GM18873 (cell line): ENCODE measurements at regions not wholly inside any gene's neighbourhood (a gene's known extent, or its start where the extent isn't known, plus 50 kb on each side); places are given as distances from the start of the nearest gene placed in this dataset.

Experiments
- ATAC-seq: cut with Tn5 transposase; IDR thresholded peaks from one replicate; pipeline ENCODE4 v1.9.1; 2021; ENCODE audit warnings: mild to moderate bottlenecking, moderate library complexity, moderate number of reproducible peaks; ENCODE audit not compliant: unreplicated experiment, low FRiP score

GRCh38 chr3:57009802-57010201 lies 50.7 kb upstream of the SPATA12 start:
- no peak for ATAC-seq

DNA sequence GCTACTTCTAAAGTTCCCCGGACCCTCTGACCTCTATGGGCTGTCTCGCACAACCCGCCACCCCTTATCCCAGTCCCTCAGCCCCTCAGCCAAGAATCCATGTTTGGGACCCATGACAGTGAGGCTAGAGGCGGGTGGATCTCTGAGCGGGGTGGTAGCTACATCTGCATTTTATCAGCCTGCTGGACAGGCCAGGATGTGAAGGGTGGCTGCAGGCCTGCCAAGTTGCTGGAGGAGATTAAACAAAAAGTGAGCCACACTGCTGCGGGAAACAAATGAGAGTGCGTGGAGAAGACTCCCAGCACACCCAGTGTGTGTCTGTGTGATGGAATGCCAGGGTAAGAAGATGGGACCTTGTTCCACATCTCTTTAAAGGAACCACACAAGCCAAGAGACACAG lies 51.1 kb upstream of the SPATA12 start:
- ATAC-seq, result no peak

DNA sequence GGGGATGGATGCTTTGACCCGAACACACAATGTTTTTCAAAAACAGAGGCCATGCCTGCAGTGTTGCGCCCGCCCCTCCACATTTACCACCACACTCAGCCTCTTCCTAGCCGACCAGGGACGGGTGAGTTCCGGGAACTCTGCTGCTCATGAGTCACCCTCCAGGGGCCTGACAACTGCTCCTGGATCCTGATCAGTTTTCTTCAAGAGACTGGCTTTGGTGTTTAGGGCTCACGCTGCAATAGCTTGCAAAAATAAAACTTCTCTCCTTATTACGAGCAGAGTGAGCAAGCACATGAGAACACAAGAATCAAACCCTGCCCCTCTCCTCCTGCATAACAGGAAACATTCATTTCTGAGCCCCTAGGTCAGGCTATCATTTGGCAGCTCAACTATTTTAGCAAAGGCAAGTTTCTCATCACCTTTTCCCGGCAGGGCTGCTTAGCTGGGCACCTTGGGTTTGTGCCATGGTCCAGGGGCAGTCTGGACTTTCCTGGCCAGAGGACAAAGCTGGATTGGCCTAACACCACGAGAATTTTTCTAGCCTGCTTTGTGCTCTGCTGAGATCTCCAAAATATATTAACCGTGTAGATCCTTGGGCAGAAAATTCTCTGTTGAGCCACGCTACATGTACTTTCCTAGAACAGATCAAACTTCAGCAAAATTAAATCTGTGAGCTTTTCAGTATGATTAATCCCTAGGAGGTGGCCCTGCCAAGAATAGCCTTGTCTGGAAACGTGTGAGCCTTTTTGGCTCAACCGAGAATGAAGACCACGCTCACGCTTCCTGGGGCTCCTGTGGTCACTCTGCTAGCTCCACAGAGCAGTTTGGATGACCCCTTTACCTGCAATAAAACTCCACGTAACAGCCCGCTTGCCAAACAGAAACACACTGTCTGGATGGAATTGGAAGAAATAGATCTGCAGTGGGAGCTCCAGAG lies 52.7 kb upstream of the SPATA12 start:
- ATAC-seq, result no peak

GRCh38 chr3:57006949-57007419 lies 53.5 kb upstream of the SPATA12 start:
- no peak for ATAC-seq

DNA sequence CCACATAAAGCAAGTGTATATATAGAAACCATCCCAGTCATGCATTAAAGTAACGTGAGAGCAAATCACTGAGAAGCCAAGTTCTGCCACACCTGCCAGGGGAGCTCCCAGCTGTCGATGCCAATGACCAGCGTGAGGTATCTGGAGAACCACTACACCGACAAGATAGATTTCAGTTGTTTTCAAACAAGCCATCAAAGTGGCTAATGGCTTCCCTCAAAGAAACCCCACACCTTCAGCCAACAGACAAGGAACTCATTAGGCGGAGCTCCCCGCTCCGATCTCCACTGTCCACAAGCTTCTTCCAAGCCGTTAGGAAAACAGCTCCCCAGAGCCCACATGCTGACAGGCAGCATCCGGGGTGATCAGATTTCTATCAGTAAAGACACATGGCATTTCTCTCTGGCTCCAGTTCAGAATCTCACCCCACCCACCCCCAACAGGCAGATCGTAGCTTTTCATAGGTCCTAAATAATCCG lies 54.2 kb upstream of the SPATA12 start:
- no peak for ATAC-seq

GRCh38 chr3:57004229-57004628 lies 56.2 kb upstream of the SPATA12 start:
- ATAC-seq, result no peak

DNA sequence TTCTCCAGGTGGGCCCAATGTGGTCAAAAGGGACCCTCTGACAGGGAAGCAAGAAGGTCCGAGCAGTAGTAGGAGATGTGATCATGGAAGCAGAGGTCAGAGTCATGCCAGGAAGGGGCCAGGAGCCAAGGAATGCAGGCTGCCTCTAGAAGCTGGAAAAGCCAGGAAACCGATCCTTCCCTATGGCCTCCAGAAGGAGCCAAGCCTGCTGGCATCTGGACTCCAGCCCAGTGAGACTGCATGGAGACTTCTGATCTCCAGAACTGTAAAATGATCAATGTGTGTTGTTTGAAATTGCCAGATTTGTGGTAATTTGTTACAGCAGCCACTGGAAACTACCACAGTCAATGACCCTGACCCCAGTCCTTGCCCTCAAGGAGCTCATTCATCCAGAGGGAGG lies 56.8 kb upstream of the SPATA12 start:
- ATAC-seq, result no peak

DNA sequence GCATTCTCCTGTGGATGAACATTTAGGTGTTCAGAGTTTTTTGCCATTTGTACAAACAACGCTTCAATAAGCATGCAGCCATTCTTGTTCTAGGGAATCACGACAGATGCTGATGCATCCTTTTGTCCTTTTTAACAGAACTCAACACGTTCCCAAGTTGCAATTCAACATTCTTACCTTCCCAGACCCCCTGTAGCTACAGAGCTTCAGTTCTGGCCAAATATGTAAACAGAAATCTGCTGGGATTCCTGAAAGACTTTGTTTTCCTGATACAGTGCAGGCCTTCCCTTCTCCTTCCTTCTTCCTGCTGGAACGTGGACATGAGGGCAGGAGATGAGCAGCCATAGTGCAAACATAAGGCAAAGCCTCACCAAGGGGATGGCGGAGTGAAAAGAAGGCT lies 59.1 kb upstream of the SPATA12 start:
- ATAC-seq, result no peak

DNA sequence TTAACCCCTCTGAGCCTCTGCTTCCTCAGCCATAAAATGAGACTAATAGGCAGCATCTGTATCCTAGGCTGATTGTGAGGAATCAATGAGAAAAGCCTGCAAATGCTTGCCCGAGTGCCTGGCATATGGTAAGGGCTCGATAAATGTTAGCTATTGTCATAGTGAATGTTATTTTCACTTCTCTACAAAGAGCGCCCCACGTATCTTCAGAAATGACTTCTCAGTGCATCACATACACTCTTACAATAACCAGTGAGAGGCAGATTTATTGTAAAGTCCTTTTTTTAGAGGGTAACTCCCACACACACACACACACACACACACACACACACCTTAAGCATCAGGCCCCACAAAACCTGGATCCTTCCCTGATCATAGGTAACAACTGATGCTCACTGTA lies 60.5 kb upstream of the SPATA12 start:
- no peak for ATAC-seq

DNA sequence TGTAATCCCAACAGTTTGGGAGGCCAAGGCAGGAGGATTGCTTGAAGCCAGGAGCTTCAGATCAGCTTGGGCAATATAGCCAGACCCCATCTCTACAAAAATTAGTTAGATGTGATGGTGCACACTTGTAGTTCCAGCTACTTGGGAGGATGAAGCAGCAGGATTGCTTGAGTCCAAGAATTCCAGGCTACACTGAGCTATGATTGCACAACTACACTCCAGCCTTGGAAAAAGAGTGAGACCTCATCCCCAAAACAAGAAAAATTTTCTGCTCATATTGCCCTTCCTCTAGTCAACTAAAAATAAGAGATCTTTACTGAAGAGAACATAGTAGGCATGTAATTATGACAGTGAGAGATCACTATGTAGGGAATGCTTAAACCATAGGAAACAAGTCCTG lies 60.9 kb upstream of the SPATA12 start:
- no peak for ATAC-seq

GRCh38 chr3:56998076-56998529 lies 62.4 kb upstream of the SPATA12 start:
- ATAC-seq, result no peak

DNA sequence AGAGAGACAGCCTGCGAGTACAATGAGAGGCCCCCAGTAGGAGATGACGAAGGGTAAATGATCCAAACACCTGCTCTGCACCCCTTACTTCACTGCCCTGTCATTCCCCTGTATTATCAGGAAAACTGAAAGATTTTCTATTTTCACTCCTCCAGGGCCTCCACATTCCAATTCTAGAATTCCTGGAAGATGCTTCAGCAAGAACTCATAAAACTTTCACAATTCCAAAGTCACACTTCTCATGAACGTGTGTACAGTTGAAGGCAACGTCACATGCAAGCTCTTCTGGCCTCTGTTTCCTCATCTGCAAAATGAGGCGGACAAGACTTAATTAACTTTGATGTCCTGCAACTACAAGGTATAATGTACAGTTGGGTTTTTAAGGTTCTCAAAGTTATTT lies 62.8 kb upstream of the SPATA12 start:
- no peak for ATAC-seq

- ATAC-seq, result no peak
These were observed 63.4 kb upstream of the SPATA12 start for GRCh38 chr3:56997041-56997440.

- no peak for ATAC-seq
These were observed 66.1 kb upstream of the SPATA12 start for GRCh38 chr3:56994391-56994790.

DNA sequence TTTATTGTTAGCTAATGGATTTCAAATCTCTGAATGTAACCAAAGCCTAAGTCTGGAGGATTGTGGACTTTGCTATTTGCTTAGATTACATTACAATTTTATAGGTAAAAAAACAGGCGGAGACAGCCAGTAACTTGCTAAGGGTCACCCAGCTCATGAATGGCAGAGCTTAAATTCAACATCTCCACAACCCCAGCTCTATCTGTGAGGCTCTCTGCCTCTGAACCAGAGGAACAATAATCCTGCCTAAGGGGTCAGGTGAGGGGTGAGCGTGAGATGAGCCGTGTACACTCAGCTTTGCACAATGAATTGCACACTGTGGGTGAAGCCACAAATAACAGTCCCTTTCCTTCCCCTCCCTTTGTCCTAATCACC lies 69.8 kb upstream of the SPATA12 start:
- ATAC-seq, result no peak

GRCh38 chr3:56989977-56990640 lies 70.4 kb upstream of the SPATA12 start:
- no peak for ATAC-seq

DNA sequence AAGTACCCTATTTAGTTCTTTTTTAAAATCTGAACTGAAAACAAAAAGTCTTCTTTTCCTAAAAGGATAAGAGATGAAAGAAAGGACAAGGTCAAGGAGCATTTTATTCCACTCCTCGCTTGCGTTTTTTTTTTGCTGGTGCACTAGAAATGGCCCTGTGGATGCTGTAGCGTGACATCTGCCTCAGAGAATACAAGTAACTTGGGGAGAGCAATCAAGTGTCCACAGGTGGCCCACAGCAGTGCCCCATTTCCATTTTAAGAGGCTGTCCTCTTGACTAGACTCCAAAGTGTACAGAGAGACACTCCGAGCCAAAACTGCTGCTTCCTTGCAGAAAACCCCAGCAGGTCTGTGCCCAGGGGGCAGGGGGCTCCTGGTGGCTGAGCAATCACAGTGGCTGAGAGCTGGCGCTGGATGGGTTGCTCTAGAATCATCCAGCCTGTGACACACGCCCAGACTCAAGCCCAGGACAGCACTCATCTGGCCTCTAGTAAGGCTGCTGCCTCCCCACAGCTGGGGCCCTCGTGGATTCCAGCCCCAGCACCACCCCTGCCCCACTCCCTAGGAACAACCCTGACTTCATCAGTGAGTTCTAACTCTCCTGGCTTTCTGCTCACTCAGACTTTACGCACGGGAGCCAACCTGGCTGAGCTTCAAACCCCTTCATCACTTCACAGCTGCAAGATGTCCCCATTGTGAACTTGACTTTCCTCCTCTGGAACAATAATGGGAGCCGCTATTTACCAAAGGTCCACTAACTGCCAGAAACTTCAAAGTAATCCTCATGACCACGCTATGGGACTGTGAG lies 71.1 kb upstream of the SPATA12 start:
- ATAC-seq, result no peak

GRCh38 chr3:56988458-56989168 lies 71.9 kb upstream of the SPATA12 start:
- no peak for ATAC-seq

GRCh38 chr3:56987238-56987895 lies 73.1 kb upstream of the SPATA12 start:
- no peak for ATAC-seq

DNA sequence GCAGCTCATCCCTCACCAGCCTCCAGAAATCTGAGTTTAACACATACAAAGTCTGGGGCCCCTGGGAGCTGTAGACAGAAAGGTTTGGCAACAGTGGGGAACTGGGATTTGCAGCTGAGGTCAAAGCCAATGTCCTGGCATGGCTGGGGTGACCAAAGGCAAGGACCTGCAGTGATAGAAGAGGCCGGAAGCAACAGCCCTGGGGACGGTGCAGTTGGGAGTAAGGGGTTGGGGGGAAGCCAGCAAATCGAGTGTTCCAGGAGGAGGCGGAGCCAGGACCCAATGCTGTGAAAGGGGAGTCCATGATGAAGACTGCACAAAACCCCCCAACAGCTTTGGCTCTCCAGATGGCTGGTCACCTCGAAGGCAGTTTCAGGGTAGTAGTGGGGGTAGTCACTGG lies 74.1 kb upstream of the SPATA12 start:
- no peak for ATAC-seq
